ENCODE measurements at regions not wholly inside any gene's neighbourhood (a gene's known extent, or its start where the extent isn't known, plus 50 kb on each side); places are given as distances from the start of the nearest gene placed in this dataset.

GRCh38 chr10:10500937-10501336 is 516.7 kb upstream of the CELF2 start:
- peak; percentile 48 for DNase-seq (ENCODE audit: low read depth)
- H3K4me3 ChIP-seq (ENCODE audit: low read depth, low read length), result no peak overlapping the region
- TF ChIP-seq CTCF (IDR thresholded peaks at IDR 0.05; ENCODE audit: insufficient read depth, low read depth, low read length), result no peak

GRCh38 chr10:10503772-10504171 is 513.9 kb upstream of the CELF2 start:
- no peak overlapping the region for H3K4me3 ChIP-seq (ENCODE audit: low read depth, low read length)
- no peak for TF ChIP-seq CTCF (IDR thresholded peaks at IDR 0.05; ENCODE audit: insufficient read depth, low read depth, low read length)
- DNase-seq (ENCODE audit: low read depth), result no peak

DNA sequence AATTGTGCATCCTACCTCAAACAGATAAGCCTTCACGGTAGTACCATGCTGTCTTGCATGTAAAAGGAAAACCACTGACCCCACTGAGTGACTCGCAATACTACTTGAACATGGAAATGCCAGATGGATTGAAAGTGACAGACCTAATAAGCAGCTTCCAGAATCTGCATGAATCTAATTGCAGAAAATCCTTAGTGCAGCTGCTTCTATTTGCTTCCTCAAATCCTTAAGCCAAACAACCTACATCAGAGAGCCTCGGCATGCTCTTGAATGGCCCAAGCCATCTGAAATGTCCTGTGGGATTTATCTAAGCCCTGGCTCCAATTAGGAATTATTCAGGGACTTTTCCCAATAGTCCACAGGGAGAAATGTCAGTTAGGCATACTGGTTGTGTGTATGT is 509.5 kb upstream of the CELF2 start:
- DNase-seq (ENCODE audit: low read depth), result no peak
- TF ChIP-seq CTCF (IDR thresholded peaks at IDR 0.05; ENCODE audit: insufficient read depth, low read depth, low read length), result no peak

GRCh38 chr10:10510179-10510578 is 507.5 kb upstream of the CELF2 start:
- DNase-seq (ENCODE audit: low read depth), result no peak
- no peak for TF ChIP-seq CTCF (IDR thresholded peaks at IDR 0.05; ENCODE audit: insufficient read depth, low read depth, low read length)
- no peak overlapping the region for H3K4me3 ChIP-seq (ENCODE audit: low read depth, low read length)

More for the DNA sequence above, 509.5 kb upstream of the CELF2 start:
- no peak overlapping the region for H3K4me3 ChIP-seq (ENCODE audit: low read depth, low read length)

DNA sequence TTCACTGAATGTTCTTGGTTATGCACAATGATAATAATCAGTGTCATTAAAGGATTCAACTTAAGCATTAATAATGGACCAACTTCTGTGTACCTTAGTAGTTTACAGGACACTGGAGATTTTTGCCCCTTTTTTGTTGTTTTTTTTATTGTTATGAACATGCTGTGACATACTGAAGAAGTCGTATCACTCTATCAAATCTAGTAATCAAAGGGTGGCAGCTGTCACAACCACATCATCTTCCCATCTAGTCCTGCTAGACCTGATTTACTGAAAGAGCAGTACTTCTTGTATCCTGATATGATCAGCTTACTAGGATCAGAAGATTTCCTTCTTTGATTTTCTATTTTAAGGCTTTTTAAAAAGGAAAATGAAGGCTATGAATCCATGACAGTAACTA is 504.6 kb upstream of the CELF2 start:
- no peak overlapping the region for H3K4me3 ChIP-seq (ENCODE audit: low read depth, low read length)
- DNase-seq (ENCODE audit: low read depth), result no peak
- TF ChIP-seq CTCF (IDR thresholded peaks at IDR 0.05; ENCODE audit: insufficient read depth, low read depth, low read length), result no peak

GRCh38 chr10:10513898-10514297 is 503.8 kb upstream of the CELF2 start:
- H3K4me3 ChIP-seq (ENCODE audit: low read depth, low read length), result no peak overlapping the region
- no peak for TF ChIP-seq CTCF (IDR thresholded peaks at IDR 0.05; ENCODE audit: insufficient read depth, low read depth, low read length)
- DNase-seq (ENCODE audit: low read depth), result no peak

GRCh38 chr10:10514797-10515196 is 502.9 kb upstream of the CELF2 start:
- H3K4me3 ChIP-seq (ENCODE audit: low read depth, low read length), result no peak overlapping the region
- no peak for TF ChIP-seq CTCF (IDR thresholded peaks at IDR 0.05; ENCODE audit: insufficient read depth, low read depth, low read length)
- no peak for DNase-seq (ENCODE audit: low read depth)
